ENCODE measurements at regions not wholly inside any gene's neighbourhood (a gene's known extent, or its start where the extent isn't known, plus 50 kb on each side); places are given as distances from the start of the nearest gene placed in this dataset.

DNA sequence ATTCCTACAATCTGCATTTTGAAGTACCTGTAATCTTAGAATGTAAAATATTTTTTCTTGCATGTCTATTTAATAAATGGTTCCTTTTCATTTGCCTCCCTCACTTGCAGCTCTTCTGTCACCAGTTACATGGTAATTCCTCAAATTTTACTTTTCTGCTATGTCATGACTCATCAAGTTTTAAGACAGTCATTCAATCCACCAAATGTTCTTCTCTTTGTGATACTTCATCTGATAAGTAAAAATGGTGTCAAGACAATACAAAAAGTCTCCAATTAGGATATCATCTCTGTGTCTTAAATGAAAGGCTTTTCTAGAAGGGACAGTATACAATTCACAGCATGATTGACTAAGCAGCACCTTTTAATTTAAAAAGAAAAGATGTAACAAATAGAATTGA is 104.9 kb upstream of the FTMT start:
- TF ChIP-seq, protein P1, sequence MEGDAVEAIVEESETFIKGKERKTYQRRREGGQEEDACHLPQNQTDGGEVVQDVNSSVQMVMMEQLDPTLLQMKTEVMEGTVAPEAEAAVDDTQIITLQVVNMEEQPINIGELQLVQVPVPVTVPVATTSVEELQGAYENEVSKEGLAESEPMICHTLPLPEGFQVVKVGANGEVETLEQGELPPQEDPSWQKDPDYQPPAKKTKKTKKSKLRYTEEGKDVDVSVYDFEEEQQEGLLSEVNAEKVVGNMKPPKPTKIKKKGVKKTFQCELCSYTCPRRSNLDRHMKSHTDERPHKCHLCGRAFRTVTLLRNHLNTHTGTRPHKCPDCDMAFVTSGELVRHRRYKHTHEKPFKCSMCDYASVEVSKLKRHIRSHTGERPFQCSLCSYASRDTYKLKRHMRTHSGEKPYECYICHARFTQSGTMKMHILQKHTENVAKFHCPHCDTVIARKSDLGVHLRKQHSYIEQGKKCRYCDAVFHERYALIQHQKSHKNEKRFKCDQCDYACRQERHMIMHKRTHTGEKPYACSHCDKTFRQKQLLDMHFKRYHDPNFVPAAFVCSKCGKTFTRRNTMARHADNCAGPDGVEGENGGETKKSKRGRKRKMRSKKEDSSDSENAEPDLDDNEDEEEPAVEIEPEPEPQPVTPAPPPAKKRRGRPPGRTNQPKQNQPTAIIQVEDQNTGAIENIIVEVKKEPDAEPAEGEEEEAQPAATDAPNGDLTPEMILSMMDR (conservative IDR thresholded peaks at IDR 0.05), result no peak
- no peak for TF ChIP-seq ZFX (IDR thresholded peaks at IDR 0.05)

Measured in C4-2B (cell line).